Esophagus mucosa (tissue), 1 donor: ENCODE measurements at regions not wholly inside any gene's neighbourhood (a gene's known extent, or its start where the extent isn't known, plus 50 kb on each side); places are given as distances from the start of the nearest gene placed in this dataset.
"Not testable (repeated sequence)": the region's sequence is repeated elsewhere in the genome, so short reads cannot be mapped to it uniquely, and the experiment has no call there.

Experiments
- ATAC-seq: fragments of 200-7000 bp; cut with Tn5 transposase; one replicate; pipeline ENCODE4 v1.9.1; 2020
- donor health status: DM: yes; HTN: yes; CAD: no.

DNA sequence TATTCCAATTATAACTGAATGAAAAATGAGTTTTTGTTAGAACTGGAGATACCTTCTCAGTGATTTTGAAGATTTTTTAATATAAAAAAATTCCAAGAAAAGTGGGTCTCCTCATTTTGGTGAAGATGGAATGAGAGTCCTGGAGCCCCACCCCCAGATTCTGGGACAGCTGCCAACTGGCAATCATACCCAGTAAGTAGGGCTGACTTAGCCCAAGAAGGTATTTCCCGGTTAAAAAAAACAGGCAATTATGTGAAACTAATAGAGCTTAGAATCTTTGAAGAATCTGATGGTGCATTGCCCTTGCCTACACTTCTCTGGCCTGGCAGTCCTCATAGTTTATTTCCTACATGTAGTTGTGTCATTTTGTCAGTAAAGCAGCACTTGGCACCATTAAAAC is 52.8 kb upstream of the VWDE start:
- ATAC-seq: no peak

DNA sequence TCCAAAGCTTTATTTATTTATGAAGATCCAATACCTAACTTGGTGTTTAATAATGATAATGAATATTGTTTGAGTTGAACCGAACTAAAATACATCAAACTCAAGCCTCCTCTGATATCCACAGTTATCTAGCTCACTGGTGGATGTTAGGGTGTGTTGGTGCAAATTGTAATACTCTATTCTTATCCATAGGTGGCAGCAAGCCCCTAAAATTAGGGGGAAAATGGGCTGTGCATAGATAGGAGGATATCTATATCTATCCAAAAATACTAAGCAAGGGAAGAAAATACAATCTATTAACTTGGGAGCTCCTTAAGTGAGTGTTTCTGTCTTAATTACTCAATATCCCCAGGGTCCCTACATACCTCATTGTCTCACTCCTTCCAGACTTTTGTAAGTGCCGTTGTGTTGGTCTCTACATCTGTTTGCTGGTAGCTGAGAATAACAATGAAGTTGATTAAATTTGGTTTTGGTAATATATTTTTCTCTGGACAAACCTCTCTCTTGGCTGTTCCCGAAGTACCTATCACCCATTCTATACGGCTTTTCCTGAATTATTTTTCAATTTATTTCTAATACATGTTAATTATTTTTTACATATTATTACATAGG is 55.0 kb upstream of the VWDE start:
- peak; percentile 50 for ATAC-seq

DNA sequence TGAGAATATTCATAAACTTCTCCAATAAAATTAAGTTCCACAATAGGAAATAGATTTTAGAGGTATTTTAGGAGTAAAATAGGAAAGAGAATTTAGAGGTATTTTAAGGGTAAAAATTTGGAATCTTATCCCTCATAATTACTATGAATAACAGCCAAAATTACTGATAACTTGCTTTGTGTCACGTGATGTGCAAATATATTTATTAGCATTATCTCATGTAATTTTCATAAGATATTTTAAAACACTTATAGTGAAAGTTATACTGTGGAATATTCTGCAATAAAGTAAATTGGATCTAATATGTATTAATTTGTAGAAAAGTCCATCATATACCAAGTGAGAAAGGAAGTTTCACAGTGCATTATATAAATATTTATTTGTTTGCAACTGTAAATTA is 64.2 kb upstream of the VWDE start:
- ATAC-seq: no peak

DNA sequence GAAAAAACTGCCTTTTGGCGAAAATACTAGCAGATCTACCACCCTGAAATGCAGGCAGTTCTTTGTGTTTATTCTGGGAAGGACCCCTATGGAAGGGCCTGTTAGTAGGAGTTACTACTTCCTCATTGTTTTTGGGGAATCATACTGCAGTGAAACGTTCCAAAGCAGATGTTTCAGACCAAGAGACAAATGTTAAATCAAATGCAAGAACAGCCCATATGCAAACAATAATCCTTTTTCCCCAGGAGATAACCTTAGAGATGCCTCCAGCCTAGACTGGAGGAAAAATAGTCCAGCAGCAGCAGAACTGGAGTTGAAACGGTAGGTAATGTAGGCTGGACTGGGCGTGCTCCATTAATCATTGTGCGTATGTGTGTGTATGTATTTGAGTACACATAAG is 65.9 kb upstream of the VWDE start:
- no peak for ATAC-seq

DNA sequence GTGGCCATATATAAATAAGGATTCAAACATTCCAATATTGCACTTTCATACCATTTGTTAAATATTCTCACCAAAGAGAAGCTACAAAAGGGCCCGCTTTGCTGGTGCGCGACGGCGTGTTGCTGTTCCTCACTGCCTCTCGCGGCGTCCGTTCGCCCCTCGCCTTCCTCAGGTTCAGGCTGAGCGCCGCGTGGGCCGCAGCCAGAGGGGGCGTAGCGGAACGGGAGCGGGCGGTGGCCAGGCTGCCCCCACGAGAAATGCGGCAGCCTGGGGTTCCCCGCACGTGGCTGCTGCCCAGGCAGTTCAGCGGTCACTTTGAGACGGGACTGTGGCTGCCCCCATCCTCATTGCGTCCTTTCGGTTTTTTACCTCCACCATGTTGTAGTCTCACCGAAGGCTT is 67.3 kb upstream of the VWDE start:
- no peak for ATAC-seq

DNA sequence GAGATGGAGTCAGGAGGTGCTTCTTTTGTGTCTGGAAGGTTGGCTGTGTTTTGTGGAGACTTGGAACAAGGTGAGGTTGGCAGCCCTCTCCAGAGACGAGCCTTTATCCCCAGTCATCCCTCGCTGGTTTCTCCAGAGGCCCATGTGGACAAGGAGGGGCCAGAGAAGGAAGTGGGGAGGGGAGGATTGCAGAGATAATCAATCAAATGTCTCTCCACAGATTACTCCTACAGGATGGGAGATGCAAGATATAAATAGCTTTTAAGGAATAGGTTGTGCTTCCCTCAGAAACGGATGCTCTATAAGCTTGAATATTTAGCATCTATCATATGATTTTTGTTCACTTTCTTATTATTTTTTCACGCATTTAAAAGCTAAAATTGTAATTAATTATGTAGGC is 70.4 kb upstream of the VWDE start:
- ATAC-seq: no peak

DNA sequence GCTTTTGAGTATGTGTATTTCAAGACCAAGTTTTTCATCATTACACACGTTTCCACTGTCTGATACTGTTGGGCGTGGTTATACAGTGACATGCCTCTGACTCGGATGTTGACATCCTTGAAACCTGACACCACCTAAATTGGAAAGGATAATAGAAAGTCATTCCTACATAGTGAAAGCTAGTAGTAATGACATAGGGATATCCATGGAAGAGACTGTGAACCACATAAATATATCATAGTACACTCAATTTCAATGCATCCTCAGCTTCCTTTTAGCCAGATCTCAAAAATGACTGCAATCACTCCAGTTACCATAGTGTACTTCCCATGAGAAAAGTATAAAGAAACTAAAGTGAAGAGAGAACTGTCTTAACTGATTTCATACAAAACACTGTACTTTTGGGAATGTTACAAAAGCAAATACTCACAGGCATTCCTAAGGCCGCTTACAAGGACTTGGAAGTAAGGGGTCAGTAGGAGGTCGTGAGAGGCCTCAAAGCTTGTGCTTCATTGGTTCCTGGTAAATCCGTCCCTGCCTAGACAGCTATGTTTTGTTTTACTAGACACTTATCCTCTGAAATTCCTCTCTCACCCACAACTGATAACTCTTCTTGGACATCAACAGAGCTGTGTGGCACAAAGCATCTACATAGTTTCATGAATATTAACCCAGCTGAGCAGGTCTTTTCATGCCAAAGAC is 71.8 kb upstream of the VWDE start:
- ATAC-seq: no peak

DNA sequence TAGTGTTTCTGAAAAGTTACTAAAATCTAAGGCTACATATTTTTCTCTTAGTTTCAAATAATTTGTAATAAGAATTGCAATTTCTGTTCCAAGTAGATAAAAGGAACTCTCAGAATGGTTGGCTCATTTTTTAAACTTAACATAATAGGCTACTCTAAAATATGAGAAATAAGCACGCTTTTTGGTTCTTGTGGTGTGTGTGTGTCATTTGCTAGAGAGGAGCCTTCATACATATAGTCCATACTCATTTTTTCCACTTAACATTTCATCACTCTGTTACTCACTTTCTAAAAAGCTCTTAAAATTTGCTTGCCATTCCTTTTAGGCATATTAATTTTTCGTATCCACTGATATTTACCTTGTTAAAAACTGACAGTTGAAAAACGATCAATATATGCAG is 74.0 kb upstream of the VWDE start:
- ATAC-seq: no peak

DNA sequence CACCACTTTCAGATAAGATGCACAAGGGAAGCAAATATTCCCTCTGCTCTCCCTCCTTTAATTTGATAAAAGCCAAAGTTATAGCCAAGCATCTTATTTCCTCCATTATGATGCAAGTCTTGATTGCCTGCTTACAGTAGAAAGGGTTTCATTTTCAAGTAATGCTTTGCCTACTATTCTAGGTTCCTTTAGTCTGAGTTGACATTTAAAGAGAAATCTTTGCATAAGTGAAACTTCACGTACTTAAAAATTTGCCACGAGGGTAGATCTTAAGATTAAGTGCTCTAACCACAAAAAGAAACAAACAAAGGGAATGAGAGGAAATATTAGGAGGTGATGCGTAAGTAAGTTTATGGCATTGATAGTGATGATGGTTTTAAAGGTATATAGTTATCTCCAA is 78.1 kb upstream of the VWDE start:
- no peak for ATAC-seq

DNA sequence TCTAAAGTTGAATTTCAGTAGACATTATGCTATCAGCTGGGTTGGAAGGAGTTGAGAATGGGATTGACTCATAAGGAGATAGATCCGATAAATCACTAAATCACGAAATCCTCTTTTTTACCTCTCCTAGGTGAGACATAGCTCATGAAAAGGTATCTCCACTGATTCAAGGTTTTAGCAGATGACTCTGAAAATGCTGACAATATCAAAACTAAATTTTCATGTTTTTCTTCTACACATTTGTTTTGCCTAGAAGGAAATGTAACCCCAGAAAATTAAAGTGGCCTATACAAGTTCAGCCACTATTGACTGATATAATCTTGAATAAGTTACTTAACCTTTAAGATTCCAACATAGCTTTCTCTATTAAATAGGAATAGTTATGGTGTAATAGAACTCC is 82.2 kb upstream of the VWDE start:
- no peak for ATAC-seq

DNA sequence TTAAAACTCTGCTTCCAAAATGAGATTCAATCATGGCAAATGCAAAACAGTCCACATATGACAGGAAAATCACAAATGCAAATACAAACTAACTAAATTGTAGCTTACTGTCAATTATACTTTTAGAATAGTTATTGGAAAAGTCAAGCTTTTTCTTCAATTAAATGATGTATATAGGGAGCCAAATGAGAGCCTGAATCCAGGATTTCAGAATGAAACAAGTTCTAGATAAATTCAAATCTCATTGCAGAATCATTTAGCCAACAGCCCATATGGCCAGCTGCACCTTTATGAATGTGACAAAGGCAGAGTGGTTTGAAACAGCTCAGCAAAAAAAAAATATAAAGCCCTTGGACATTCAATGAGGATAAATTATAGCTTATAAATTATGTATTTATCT is 82.2 kb upstream of the SCIN start:
- ATAC-seq: no peak

DNA sequence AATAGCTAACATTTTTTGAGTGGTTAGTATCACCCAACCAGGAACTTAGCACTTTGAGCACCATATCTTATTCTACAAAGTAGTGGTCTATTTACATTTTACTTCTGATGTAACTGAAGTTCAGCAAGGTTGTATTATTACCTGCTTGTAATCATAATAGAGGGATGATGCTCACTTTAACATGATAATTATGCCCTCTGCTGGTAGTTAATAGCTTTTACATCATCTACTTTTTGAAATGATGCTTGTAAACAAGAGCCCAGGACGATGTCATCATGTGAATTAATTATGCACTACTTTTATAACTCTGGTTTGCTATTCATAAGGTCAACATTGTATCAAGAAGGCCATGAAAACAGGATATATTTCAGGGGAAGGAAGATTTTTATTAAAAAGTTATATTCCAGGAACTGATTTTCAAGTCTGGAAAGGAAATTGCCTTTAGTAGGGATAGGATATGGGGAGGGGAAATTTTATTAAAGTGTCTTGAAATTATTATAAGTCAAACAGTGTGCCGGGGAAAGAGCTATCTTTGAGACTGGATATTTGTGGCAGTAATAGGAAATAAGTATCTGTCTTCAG is 80.3 kb upstream of the SCIN start:
- ATAC-seq: peak; percentile 38

DNA sequence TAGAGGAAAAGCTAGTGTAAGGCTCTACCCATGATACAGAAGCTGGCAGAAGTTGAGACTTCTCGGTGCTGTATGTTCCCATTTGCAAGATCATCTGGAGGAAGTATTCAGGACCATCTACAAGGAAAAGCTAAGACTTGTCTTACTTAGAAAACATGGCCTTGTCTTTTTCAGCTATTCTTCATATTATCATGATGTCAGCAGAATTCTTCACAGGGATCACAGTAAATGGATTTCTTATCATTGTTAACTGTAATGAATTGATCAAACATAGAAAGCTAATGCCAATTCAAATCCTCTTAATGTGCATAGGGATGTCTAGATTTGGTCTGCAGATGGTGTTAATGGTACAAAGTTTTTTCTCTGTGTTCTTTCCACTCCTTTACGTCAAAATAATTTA is 79.6 kb upstream of the SCIN start:
- no peak for ATAC-seq

DNA sequence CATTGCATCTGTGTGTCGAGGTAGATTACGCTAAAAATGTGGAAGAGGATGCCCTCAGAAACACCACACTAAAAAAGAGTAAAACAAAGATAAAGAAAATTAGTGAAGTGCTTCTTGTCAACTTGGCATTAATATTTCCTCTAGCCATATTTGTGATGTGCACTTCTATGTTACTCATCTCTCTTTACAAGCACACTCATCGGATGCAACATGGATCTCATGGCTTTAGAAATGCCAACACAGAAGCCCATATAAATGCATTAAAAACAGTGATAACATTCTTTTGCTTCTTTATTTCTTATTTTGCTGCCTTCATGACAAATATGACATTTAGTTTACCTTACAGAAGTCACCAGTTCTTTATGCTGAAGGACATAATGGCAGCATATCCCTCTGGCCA is 79.0 kb upstream of the SCIN start:
- ATAC-seq: no peak

DNA sequence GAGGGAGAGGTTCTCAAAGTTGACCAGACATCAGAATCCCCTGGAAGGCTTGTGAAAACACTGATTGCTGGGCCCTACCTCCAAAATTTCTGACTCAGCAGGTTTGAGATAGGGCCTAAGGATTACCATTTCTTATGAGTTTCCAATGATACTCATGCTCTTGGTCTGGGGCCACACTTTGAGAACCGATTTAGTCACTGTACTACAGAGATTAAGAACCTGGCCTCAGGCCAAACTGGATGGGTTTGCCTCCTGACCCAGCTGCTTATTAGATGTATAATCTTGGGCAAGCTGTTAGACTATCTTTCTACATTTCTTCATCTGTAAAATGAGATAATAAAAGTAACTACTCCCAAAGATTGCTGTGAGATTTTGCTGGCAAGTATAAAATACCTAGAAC is 77.1 kb upstream of the SCIN start:
- no peak for ATAC-seq

DNA sequence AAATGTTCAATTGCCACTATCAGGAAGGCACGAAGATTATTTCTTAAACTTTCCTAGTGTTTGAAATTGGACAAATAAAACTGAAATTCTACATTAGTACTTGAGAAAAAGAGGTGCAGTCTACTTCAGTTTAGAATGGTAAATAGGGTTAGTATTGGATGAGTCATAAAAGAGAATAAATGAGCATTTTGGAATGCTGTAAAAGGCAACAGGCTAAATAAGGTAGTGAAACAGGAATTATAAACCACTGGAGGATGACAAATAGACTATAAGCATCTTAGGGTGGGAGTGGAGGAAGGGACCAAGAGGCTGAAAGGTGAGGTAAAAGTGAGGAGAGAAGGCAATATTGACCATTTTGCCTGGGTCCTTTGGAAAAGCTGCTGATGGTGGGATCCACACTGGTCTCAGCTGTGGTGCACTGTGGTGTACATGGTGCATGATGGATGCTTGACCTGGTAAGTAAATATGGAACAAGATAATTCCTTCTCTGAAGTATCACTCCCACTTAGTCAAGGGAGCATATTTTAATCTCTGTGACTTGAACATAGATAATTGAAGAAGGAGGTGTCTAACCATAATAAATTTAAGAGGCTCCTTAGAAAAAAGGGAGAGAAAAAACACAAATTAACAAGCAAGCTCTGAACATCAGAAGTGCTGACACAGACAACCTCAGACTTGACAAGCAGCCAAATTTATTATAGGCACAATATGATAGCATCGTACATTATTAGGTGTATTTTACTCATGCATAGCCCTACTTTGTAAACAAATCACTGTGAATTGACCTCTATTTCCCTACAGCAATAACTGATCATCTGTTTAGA is 76.4 kb upstream of the SCIN start:
- ATAC-seq: no peak

DNA sequence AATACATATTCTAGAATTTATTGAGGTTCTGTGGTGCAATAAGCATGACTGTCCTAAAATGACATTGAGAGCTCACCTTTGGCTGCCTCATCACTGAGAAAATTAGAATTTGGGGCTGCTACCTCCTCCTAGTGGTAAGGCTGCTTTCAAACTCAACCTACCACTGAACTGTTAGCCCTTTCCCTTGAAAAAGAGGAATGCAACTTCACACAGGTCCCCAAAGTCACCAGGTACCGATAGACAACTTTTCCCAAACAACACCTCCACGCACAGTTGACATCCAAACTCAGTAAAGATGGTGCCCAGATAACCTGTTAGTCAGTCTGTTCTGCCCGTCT is 75.9 kb upstream of the SCIN start:
- no peak for ATAC-seq

DNA sequence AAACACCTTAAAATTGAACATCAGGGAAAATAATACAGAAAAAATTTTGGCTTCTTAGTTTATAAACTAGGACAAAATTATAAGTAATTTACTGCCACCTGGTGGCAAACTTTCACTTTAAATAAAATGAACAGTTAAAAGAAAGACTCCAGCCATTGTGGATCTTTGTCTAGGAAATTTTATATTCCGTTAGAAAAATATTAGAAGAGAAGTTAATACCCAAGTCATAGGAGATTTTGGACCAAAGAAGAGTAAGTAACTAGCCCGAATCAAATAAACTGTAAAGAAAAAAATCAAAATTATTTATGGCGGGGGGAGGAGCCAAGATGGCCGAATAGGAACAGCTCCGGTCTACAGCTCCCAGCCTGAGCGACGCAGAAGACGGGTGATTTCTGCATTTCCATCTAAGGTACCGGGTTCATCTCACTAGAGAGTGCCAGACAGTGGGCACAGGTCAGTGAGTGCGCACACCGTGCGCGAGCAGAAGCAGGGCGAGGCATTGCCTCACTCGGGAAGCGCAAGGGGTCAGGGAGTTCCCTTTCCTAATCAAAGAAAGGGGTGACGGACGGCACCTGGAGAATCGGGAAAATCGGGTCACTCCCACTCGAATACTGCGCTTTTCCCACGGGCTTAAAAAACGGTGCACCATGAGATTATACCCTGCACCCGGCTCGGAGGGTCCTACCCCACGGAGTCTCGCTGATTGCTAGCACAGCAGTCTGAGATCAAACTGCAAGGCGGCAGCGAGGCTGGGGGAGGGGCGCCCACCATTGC is 73.4 kb upstream of the SCIN start:
- not testable (repeated sequence) for ATAC-seq

DNA sequence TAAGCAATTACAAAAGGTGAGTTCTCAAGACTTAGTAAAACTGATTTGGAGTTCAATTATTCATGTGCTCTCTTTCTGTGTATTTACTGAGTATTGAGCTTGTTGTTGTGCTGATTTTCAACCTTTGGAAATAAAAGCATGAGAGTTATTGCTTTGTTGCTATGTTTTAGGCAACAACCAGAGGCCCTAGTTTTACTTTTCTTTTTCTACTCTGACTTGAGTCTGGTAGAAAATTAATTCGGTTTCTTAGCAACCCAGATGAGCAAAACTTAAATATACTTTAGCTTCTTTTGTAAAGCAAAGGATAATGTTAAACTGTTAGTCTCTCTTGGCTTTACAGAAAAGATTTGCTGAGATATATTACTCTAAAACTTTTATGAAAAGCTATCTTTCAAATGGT is 66.4 kb upstream of the SCIN start:
- ATAC-seq: no peak

DNA sequence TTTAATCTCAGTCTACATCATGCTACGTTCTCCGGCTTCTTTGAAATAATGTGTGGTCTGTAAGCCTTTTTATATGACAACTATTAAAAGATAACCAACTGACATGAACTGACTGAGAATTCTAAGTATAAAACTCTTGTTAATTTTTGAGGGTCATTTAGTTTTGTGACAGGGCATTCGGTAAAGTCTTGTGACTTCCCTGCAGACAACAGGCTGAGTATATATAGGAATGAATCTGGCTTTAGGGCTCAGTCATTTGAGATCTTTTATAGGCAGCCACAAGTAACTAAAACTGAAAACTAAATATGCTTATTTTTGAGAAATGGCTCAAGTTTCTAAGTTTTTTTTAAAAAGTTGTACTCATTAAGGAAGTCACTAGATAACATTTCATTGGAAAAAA is 62.5 kb upstream of the SCIN start:
- ATAC-seq: no peak

DNA sequence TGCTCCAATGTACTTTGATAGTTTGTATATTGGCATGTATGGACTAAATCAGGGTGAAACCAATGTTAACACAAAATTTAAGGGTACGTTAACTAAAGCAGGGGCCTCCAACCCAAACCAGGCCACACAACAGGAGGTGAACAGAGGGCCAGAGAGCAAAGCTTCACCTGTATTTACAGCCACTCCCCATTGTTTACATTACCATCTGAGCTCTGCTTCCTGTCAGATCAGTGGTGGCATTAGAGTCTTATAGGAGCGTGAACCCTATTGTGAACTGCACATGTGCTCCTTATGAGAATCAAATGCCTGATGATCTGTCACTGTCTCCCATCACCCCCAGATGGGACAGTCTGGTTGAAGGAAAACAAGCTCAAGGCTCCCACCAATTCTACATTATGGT is 62.0 kb upstream of the SCIN start:
- no peak for ATAC-seq

DNA sequence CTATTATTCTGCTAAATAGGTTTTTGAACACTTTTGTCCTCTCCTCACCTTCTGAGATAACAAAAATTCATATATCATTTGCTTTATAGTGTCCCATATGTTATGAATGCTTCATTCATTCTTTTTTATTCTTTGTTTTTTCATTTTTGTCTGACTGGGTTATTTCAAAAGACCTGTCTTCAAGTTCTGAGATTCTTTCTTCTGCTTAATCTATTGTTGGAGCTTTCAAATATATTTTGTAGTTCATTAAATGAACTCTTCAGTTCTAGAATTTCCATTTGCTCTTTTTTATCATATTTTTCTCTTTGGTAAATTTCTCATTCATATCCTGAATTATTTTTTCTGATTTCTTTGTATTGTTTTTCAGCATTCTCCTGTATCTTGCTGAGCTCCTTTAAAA is 53.1 kb upstream of the SCIN start:
- ATAC-seq: no peak
